GM18870 (cell line): ENCODE measurements at regions not wholly inside any gene's neighbourhood (a gene's known extent, or its start where the extent isn't known, plus 50 kb on each side); places are given as distances from the start of the nearest gene placed in this dataset.
"Not testable (repeated sequence)": the region's sequence is repeated elsewhere in the genome, so short reads cannot be mapped to it uniquely, and the experiment has no call there.

ENCODE experiments used
- ATAC-seq: cut with Tn5 transposase; IDR thresholded peaks from one replicate; pipeline ENCODE4 v1.9.1; 2021; ENCODE audit warnings: moderate library complexity; ENCODE audit not compliant: unreplicated experiment

DNA sequence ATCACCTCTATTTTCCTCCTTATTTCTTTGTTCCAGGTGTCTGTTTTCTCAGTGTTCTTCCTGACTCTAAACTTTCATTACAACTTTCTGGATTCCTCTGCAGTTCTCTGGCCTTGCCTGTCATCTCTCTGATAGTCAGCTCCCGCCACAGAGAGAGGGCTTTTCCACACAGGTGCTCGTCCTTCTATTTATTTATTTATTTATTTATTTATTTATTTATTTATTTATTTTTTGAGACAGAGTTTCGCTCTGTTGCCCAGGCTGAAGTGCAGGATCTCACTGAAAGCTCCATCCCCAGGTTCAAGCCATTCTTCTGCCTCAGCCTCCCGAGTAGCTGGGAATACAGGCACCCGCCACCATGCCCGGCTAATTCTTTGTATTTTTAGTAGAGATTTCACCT, 554.5 kb downstream of the RPS29 start:
- not testable (repeated sequence) for ATAC-seq

DNA sequence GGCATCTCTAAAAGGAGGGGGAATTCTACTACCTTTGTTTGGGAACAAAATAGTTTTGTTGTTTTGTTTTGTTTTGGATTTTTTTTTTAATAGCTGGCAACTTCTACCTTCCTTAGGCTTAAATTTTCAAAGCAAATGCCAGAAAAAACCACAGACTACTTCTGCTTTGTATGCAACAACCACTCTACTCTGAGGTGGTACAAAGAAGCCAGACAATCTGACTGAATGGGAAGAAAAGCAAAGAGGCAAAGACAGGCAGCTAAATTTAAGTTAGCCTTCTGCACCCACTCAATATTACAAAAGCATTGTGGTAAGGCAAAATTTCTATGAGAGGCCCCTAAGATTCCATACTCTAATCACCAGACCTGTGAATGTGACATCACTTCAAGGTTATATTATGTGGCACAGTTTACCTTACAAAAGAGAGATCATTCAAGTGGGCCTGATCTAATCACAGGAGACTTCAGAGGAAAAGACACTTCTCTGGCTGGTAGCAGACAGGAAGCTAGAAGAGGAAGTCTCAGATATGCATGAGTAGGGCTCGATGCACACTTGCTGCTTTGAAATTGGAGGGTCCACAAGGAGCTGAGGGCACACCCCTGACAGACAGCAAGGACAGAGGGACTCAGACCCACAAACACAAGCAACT, 566.6 kb downstream of the RPS29 start:
- no peak for ATAC-seq

GRCh38 chr14:49017447-49017846, 568.7 kb downstream of the RPS29 start:
- no peak for ATAC-seq

DNA sequence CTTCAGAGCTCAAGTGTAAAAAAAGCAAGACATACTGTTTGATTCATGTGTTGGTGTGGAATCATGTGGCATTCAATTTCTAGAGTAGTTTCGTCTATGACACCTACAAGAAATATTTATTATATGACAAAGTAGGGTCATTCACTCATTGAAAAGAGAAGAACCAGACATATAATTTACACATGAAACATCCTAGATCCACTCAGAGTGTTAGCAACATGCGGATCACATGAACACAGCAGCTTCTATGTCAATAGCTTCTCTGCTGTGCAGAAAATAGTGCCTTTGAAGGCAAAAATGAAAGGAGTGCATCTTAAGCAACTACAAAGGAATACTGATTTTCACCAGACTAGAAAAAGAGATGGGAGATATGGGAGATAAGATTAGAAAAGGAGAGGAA, 569.8 kb downstream of the RPS29 start:
- ATAC-seq = no peak

GRCh38 chr14:49014476-49014875, 571.7 kb downstream of the RPS29 start:
- no peak for ATAC-seq

- ATAC-seq = no peak
Observed at GRCh38 chr14:49008363-49008762, 577.8 kb downstream of the RPS29 start.

- ATAC-seq = no peak
Observed at GRCh38 chr14:48991141-48991540, 595.0 kb downstream of the RPS29 start.

GRCh38 chr14:48983351-48983888, 602.8 kb downstream of the RPS29 start:
- no peak for ATAC-seq

DNA sequence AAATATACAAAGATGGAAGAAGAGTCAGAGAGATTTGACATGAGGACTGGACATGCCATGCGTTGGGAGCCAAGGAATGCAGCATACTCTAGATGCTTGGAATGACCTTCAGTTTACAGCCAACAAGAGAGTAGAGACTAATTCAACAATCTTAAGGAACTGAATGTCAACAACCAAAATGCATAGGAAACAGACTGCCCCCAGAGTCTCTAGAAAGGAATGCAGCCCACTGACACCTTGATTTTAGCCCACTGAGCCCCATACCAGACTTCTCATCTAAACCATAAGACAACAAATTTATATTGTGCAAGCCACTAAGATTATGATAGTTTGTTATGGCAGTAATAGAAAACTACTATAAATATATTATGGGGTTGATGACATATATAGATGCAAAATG, 611.2 kb downstream of the RPS29 start:
- ATAC-seq = no peak

DNA sequence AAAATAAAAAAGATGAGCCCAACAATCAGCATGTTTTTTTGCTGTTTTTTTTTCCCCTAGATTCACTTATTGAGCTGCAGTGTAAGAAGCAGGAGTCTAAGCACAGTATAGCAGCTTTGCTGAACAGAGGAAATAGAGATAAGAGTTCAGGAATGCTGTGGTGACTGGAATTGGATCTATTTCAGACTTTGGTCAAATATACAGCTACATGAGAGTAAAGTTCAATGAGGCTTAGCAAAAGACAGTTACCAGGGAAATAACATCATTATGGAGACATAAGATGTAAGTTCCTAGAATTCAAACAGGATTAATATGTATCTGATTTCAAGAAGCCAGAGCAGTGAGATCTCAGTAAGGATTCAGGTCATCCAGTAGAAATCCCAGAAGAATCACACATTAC, 613.0 kb downstream of the RPS29 start:
- ATAC-seq = no peak

- ATAC-seq = no peak
Observed at GRCh38 chr14:48970943-48971342, 615.2 kb downstream of the RPS29 start.

DNA sequence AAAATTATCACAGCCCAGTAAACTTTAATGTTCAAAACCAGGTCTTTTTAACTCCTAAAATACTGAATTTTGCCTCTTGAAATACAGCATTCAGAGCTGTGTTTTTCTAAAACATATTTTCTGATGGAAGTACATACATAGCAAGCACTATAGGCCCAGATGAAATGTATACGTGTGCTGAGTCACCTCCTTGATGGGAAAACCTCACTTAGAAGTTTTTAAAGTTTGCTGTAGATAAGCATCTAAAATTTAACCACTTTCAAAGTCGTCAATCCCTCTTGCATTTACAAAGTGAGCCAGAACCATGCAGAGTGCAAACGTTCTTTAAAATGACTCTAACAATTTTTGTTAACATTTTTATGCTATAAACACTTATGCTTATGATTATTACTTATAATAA, 618.8 kb downstream of the RPS29 start:
- no peak for ATAC-seq

GRCh38 chr14:48963231-48963790, 622.9 kb downstream of the RPS29 start:
- ATAC-seq = no peak

- no peak for ATAC-seq
Observed at GRCh38 chr14:48957486-48957885, 628.7 kb downstream of the RPS29 start.

GRCh38 chr14:48955857-48956256, 630.3 kb downstream of the RPS29 start:
- ATAC-seq = no peak

GRCh38 chr14:48954446-48954845, 631.7 kb downstream of the RPS29 start:
- no peak for ATAC-seq

- ATAC-seq = no peak
Observed at GRCh38 chr14:48944809-48945208, 641.4 kb downstream of the RPS29 start.

GRCh38 chr14:48943913-48944312, 642.3 kb downstream of the RPS29 start:
- no peak for ATAC-seq

- no peak for ATAC-seq
Observed at GRCh38 chr14:48937541-48938195, 648.5 kb downstream of the RPS29 start.

DNA sequence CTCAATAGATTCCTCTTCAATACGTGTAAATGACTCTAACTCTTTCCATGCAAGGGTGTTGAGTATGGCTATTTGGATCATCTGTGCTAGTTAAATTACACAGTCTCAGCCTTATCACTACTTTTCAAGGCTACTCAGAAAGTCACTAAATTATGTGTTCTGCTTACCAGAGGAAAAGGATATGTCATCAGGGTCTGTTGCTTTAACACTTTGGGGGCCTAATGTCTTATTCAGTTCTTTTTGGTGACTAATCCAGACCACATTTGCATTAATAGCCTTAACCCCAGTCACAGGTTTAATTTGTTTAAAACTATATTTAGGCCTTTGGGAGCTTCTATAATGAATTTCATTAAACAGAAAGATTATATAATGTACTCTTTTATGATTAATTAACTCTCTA, 649.3 kb downstream of the RPS29 start:
- no peak for ATAC-seq

DNA sequence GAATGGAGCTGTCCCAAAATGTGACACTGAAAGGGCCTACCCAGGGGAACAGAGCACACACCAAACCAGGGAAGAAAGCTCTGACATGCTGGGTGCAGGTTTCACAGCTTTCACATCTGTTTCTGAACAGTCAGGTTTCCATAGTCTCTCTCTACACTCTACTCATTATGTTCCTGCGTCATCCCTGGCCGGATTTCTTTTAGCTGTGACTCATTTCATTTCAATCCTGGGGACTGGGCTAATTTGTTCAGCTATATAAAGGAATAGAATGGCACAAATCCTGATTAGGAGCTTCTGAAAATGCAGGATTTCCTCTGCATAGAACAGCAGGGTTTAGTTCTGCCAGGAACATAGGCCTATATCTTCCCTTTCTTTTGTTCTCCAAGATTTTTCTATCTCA, 649.8 kb downstream of the RPS29 start:
- ATAC-seq = no peak

GRCh38 chr14:48925184-48925583, 661.0 kb downstream of the RPS29 start:
- ATAC-seq = no peak
